ENCODE measurements at regions not wholly inside any gene's neighbourhood (a gene's known extent, or its start where the extent isn't known, plus 50 kb on each side); places are given as distances from the start of the nearest gene placed in this dataset.
A peak's percentile ranks its signal among the peaks of the same experiment; 100 is the strongest.

DNA sequence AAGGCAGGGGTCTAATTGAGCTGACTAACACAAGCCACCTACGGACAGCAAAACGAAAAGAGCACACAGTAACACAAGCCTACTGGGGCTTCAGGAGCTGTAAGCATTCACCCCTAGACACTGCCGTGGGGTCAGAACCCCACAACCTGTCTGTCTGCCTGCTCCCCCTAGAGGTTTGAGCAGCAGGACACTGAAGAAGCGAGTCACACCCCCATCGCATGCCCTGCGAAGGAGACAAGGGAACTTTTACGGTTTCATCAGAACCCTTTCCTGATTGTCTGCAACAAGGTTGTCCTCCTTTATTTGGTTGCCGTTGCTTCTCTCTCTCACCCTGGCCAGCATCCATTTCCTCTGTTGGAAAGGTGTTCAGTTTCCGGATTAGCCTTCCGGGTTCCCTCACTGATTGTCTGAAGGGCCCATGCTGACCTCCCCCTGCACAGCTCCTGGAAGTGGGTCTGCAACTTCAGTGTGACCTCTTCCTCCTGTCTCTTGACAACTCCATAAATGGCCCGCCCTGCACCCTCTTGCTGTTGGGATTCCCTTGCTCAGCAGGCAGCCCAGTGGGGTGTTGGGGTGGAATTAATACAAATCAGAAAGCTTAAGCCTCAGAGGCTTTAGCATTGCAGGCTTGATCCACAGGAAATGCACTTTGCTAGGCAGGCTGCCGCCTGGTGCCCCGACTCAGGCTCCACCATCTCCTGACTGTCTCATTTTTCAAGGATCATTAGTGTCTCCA, 258.9 kb upstream of the TLE4 start:
- Histone ChIP-seq H3K9ac (replicated peaks in 1 of 4; ENCODE audit: extremely low read depth in 1 of 4, low read depth in 3 of 4, low read length in 3 of 4) (no peak overlapping the region), H3K27ac (ENCODE audit: low read depth, low read length) (no peak overlapping the region)

More for the DNA sequence above, 258.9 kb upstream of the TLE4 start:
- Histone ChIP-seq H3K18ac (ENCODE audit: extremely low read depth, low read length) (no peak overlapping the region; the same call in 1 of the 2 replicates), H2AK5ac (ENCODE audit: low read depth, low read length) (no peak overlapping the region), H3K23ac (ENCODE audit: insufficient read length) (no peak overlapping the region), H3K79me2 (ENCODE audit: control insufficient read depth in 1 of 2, insufficient read depth in 2 of 2, low read length in 2 of 2) (no peaks in the 10 kb centered on the region), H3K4me1 (replicated peaks in 1 of 4; ENCODE audit: control insufficient read depth in 3 of 4, insufficient read depth in 4 of 4, low read length in 3 of 4) (peaks cover 0 to 3% (median 1%) of the 10 kb centered on the region in 4 experiments; a peak in 4 of 7 replicates), H3K36me3 (ENCODE audit: control insufficient read depth in 2 of 4, insufficient read depth in 4 of 4, low read length in 3 of 4) (no peaks in the 10 kb centered on the region), H2BK20ac (ENCODE audit: low read length) (no peak overlapping the region), H3K4me3 (ENCODE audit: extremely low read depth in 1 of 4, insufficient read depth in 2 of 4, low read depth in 3 of 4, low read length in 4 of 4) (no peak overlapping the region), H3K9me3 (ENCODE audit: insufficient read depth in 2 of 2, low read depth in 1 of 2, low read length in 1 of 2) (no peaks in the 10 kb centered on the region), H2BK15ac (ENCODE audit: low read length) (no peak overlapping the region), H3K27me3 (replicated peaks in 1 of 4; ENCODE audit: control insufficient read depth in 3 of 4, extremely low read depth in 1 of 4, insufficient read depth in 3 of 4, low read length in 3 of 4) (no peaks in the 10 kb centered on the region), H2AFZ (ENCODE audit: low read length) (peak overlapping the region; percentile 81), H3K23me2 (ENCODE audit: low read depth, low read length) (no peaks in the 10 kb centered on the region), H3K4me2 (ENCODE audit: insufficient read depth in 1 of 2, low read depth in 2 of 2, low read length in 2 of 2) (peak overlapping the region in 1 of 2 experiments; percentile 24; a peak in 1 of 4 replicates), H3K56ac (replicated peaks; ENCODE audit: insufficient read length, low read depth, low read length) (no peak overlapping the region), H4K8ac (ENCODE audit: extremely low read depth, insufficient read depth, low read length) (no peak overlapping the region), H4K5ac (ENCODE audit: insufficient read length, low read depth, low read length) (no peak overlapping the region), H2BK12ac (ENCODE audit: low read depth, low read length) (peak overlapping the region; percentile 55; the same call in 1 of the 2 replicates), H3K4ac (replicated peaks; ENCODE audit: insufficient read length, low read depth, low read length) (no peak overlapping the region), H3K14ac (ENCODE audit: insufficient read length) (no peak overlapping the region), H2BK5ac (ENCODE audit: low read depth, low read length) (no peak overlapping the region), H4K20me1 (replicated peaks in 1 of 2; ENCODE audit: control insufficient read depth in 1 of 2, insufficient read depth in 2 of 2, low read length in 2 of 2) (no peaks in the 10 kb centered on the region), H2BK120ac (replicated peaks; ENCODE audit: low read depth, low read length) (no peak overlapping the region), H3K79me1 (ENCODE audit: low read depth, low read length) (no peaks in the 10 kb centered on the region), H4K91ac (replicated peaks; ENCODE audit: insufficient read length, low read length) (no peak overlapping the region)
- FAIRE-seq (no peak), DNase-seq (ENCODE audit: low read depth in 1 of 2, low spot score in 2 of 2) (peak in 1 of 2 experiments; percentile 54)
- WGBS, 2 experiments (ENCODE audit: extremely low coverage in 1 of 2, insufficient coverage in 1 of 2, insufficient read length in 1 of 2, insufficient replicate concordance in 2 of 2, low coverage in 1 of 2, low lambda C conversion rate in 2 of 2, missing lambda C conversion rate in 1 of 2), result 85% methylated on average over 13 of the region's 13 CpGs; no CpG with 5 or more reads in 1 of the 2 experiments
- ChIA-PET POLR2A (ENCODE audit: partially characterized antibody) (no interaction called here), CTCF (ENCODE audit: partially characterized antibody) (interaction anchor here (0.9 to 2.4 kb wide), 8 partner anchors 8 to 523 kb away, joined by 3 to 6 read pairs (median 4); no protein-coding TSS in a partner anchor)
- TF ChIP-seq POLR2A (IDR thresholded peaks at IDR 0.05; ENCODE audit: control extremely low read depth in 1 of 2, low read depth in 2 of 2, low read length in 2 of 2), result no peak
- TF ChIP-seq, protein P1, sequence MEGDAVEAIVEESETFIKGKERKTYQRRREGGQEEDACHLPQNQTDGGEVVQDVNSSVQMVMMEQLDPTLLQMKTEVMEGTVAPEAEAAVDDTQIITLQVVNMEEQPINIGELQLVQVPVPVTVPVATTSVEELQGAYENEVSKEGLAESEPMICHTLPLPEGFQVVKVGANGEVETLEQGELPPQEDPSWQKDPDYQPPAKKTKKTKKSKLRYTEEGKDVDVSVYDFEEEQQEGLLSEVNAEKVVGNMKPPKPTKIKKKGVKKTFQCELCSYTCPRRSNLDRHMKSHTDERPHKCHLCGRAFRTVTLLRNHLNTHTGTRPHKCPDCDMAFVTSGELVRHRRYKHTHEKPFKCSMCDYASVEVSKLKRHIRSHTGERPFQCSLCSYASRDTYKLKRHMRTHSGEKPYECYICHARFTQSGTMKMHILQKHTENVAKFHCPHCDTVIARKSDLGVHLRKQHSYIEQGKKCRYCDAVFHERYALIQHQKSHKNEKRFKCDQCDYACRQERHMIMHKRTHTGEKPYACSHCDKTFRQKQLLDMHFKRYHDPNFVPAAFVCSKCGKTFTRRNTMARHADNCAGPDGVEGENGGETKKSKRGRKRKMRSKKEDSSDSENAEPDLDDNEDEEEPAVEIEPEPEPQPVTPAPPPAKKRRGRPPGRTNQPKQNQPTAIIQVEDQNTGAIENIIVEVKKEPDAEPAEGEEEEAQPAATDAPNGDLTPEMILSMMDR (IDR thresholded peaks at IDR 0.05; ENCODE audit: control extremely low read depth in 1 of 3, insufficient read depth in 1 of 3, low read depth in 1 of 3, low read length in 3 of 3), result peak in 2 of 3 experiments; percentile 46 to 61; a peak in 2 of 4 replicates
- TF ChIP-seq RAD21 (IDR thresholded peaks at IDR 0.05 in 1 of 2, conservative IDR thresholded peaks at IDR 0.05 in 1 of 2; ENCODE audit: low read depth in 2 of 2, low read length in 2 of 2), result peak; percentile 15 to 41; a peak in 2 of 4 replicates
- TF ChIP-seq GTF2F1 (IDR thresholded peaks at IDR 0.05; ENCODE audit: borderline replicate concordance, low read depth, low read length), result no peak
